ENCODE measurements at regions not wholly inside any gene's neighbourhood (a gene's known extent, or its start where the extent isn't known, plus 50 kb on each side); places are given as distances from the start of the nearest gene placed in this dataset.

- TF ChIP-seq CTCF (IDR thresholded peaks at IDR 0.05), result no peak
- no peak for DNase-seq (ENCODE audit: low spot score)
- Histone ChIP-seq H3K4me3 (no peak overlapping the region), H3K27ac (no peak overlapping the region)
These were observed 293.8 kb downstream of the BRD1 start for GRCh38 chr22:49533886-49534285.

GRCh38 chr22:49532869-49533802 lies 294.5 kb downstream of the BRD1 start:
- Histone ChIP-seq H3K4me3 (no peak overlapping the region), H3K27ac (no peak overlapping the region)
- DNase-seq (ENCODE audit: low spot score), result no peak
- TF ChIP-seq CTCF (IDR thresholded peaks at IDR 0.05), result no peak

GRCh38 chr22:49531368-49531791 lies 296.3 kb downstream of the BRD1 start:
- no peak overlapping the region for H3K27ac ChIP-seq
- TF ChIP-seq CTCF (IDR thresholded peaks at IDR 0.05), result no peak
- DNase-seq (ENCODE audit: low spot score), result no peak
- H3K4me3 ChIP-seq, result no peak overlapping the region

- TF ChIP-seq CTCF (IDR thresholded peaks at IDR 0.05), result no peak
- DNase-seq (ENCODE audit: low spot score), result no peak
- Histone ChIP-seq H3K4me3 (no peak overlapping the region), H3K27ac (no peak overlapping the region)
These were observed 296.9 kb downstream of the BRD1 start for GRCh38 chr22:49530671-49531367.

GRCh38 chr22:49528420-49528720 lies 299.3 kb downstream of the BRD1 start:
- no peak overlapping the region for H3K4me3 ChIP-seq
- H3K27ac ChIP-seq, result no peak overlapping the region
- TF ChIP-seq CTCF (IDR thresholded peaks at IDR 0.05), result no peak
- no peak for DNase-seq (ENCODE audit: low spot score)

GRCh38 chr22:49527611-49528419 lies 299.9 kb downstream of the BRD1 start:
- no peak overlapping the region for H3K27ac ChIP-seq
- DNase-seq (ENCODE audit: low spot score), result no peak

More at GRCh38 chr22:49527611-49528419, 299.9 kb downstream of the BRD1 start:
- no peak overlapping the region for H3K4me3 ChIP-seq
- TF ChIP-seq CTCF (IDR thresholded peaks at IDR 0.05), result no peak
